ENCODE measurements at regions not wholly inside any gene's neighbourhood (a gene's known extent, or its start where the extent isn't known, plus 50 kb on each side); places are given as distances from the start of the nearest gene placed in this dataset.

- no peak for DNase-seq
- in situ Hi-C loops (cut with HindIII; ENCODE audit: low pct_ligation_motif_present, low pct_unique_long_range_greater_than_20kb, low sequenced_read_pairs): no loop called here
Measured at GRCh38 chr4:38268108-38268820, 308.1 kb downstream of the PTTG2 start.

- in situ Hi-C loops (cut with HindIII; ENCODE audit: low pct_ligation_motif_present, low pct_unique_long_range_greater_than_20kb, low sequenced_read_pairs): no loop called here
- no peak for DNase-seq
Measured at GRCh38 chr4:38268837-38269236, 308.6 kb downstream of the PTTG2 start.

GRCh38 chr4:38273407-38273806 is 313.2 kb downstream of the PTTG2 start:
- no peak for DNase-seq
- in situ Hi-C loops (cut with HindIII; ENCODE audit: low pct_ligation_motif_present, low pct_unique_long_range_greater_than_20kb, low sequenced_read_pairs): no loop called here

- in situ Hi-C loops (cut with HindIII; ENCODE audit: low pct_ligation_motif_present, low pct_unique_long_range_greater_than_20kb, low sequenced_read_pairs): no loop called here
- DNase-seq: no peak
Measured at GRCh38 chr4:38275331-38276100, 315.3 kb downstream of the PTTG2 start.

GRCh38 chr4:38278255-38278654 is 318.1 kb downstream of the PTTG2 start:
- in situ Hi-C loops (cut with HindIII; ENCODE audit: low pct_ligation_motif_present, low pct_unique_long_range_greater_than_20kb, low sequenced_read_pairs): no loop called here
- no peak for DNase-seq

GRCh38 chr4:38279077-38279476 is 318.9 kb downstream of the PTTG2 start:
- in situ Hi-C loops (cut with HindIII; ENCODE audit: low pct_ligation_motif_present, low pct_unique_long_range_greater_than_20kb, low sequenced_read_pairs): no loop called here
- DNase-seq: no peak

- DNase-seq: no peak
- in situ Hi-C loops (cut with HindIII; ENCODE audit: low pct_ligation_motif_present, low pct_unique_long_range_greater_than_20kb, low sequenced_read_pairs): no loop called here
Measured at GRCh38 chr4:38279650-38280322, 319.6 kb downstream of the PTTG2 start.

- in situ Hi-C loops (cut with HindIII; ENCODE audit: low pct_ligation_motif_present, low pct_unique_long_range_greater_than_20kb, low sequenced_read_pairs): no loop called here
- DNase-seq: no peak
Measured at GRCh38 chr4:38280323-38280706, 320.1 kb downstream of the PTTG2 start.

- DNase-seq: no peak
- in situ Hi-C loops (cut with HindIII; ENCODE audit: low pct_ligation_motif_present, low pct_unique_long_range_greater_than_20kb, low sequenced_read_pairs): no loop called here
Measured at GRCh38 chr4:38281371-38282071, 321.3 kb downstream of the PTTG2 start.

GRCh38 chr4:38283724-38284123 is 323.5 kb downstream of the PTTG2 start:
- in situ Hi-C loops (cut with HindIII; ENCODE audit: low pct_ligation_motif_present, low pct_unique_long_range_greater_than_20kb, low sequenced_read_pairs): no loop called here
- DNase-seq: no peak

GRCh38 chr4:38284294-38285030 is 324.3 kb downstream of the PTTG2 start:
- in situ Hi-C loops (cut with HindIII; ENCODE audit: low pct_ligation_motif_present, low pct_unique_long_range_greater_than_20kb, low sequenced_read_pairs): no loop called here
- no peak for DNase-seq

- in situ Hi-C loops (cut with HindIII; ENCODE audit: low pct_ligation_motif_present, low pct_unique_long_range_greater_than_20kb, low sequenced_read_pairs): no loop called here
- DNase-seq: no peak
Measured at GRCh38 chr4:38287101-38287851, 327.1 kb downstream of the PTTG2 start.

GRCh38 chr4:38289553-38289952 is 329.4 kb downstream of the PTTG2 start:
- no peak for DNase-seq
- in situ Hi-C loops (cut with HindIII; ENCODE audit: low pct_ligation_motif_present, low pct_unique_long_range_greater_than_20kb, low sequenced_read_pairs): no loop called here

GRCh38 chr4:38290366-38290765 is 330.2 kb downstream of the PTTG2 start:
- in situ Hi-C loops (cut with HindIII; ENCODE audit: low pct_ligation_motif_present, low pct_unique_long_range_greater_than_20kb, low sequenced_read_pairs): no loop called here

GRCh38 chr4:38290914-38291313 is 330.7 kb downstream of the PTTG2 start:
- in situ Hi-C loops (cut with HindIII; ENCODE audit: low pct_ligation_motif_present, low pct_unique_long_range_greater_than_20kb, low sequenced_read_pairs): no loop called here
- no peak for DNase-seq

More at GRCh38 chr4:38290366-38290765, 330.2 kb downstream of the PTTG2 start:
- DNase-seq: no peak

GRCh38 chr4:38292529-38292928 is 332.3 kb downstream of the PTTG2 start:
- in situ Hi-C loops (cut with HindIII; ENCODE audit: low pct_ligation_motif_present, low pct_unique_long_range_greater_than_20kb, low sequenced_read_pairs): no loop called here
- DNase-seq: no peak

GRCh38 chr4:38294238-38294637 is 334.0 kb downstream of the PTTG2 start:
- no peak for DNase-seq
- in situ Hi-C loops (cut with HindIII; ENCODE audit: low pct_ligation_motif_present, low pct_unique_long_range_greater_than_20kb, low sequenced_read_pairs): no loop called here

- no peak for DNase-seq
- in situ Hi-C loops (cut with HindIII; ENCODE audit: low pct_ligation_motif_present, low pct_unique_long_range_greater_than_20kb, low sequenced_read_pairs): no loop called here
Measured at GRCh38 chr4:38297061-38297460, 336.9 kb downstream of the PTTG2 start.
